ENCODE measurements at regions not wholly inside any gene's neighbourhood (a gene's known extent, or its start where the extent isn't known, plus 50 kb on each side); places are given as distances from the start of the nearest gene placed in this dataset.

GRCh38 chrX:114332766-114333165, 251.1 kb upstream of the HTR2C start:
- no peak for DNase-seq (ENCODE audit: low spot score)

GRCh38 chrX:114334473-114334982, 249.4 kb upstream of the HTR2C start:
- no peak for DNase-seq (ENCODE audit: low spot score)

- DNase-seq (ENCODE audit: low spot score): no peak
Measured at GRCh38 chrX:114338870-114339269, 245.0 kb upstream of the HTR2C start.

- DNase-seq (ENCODE audit: low spot score): peak; percentile 1
Measured at GRCh38 chrX:114344756-114345349, 239.0 kb upstream of the HTR2C start.

- no peak for DNase-seq (ENCODE audit: low spot score)
Measured at GRCh38 chrX:114361076-114361725, 222.7 kb upstream of the HTR2C start.

DNA sequence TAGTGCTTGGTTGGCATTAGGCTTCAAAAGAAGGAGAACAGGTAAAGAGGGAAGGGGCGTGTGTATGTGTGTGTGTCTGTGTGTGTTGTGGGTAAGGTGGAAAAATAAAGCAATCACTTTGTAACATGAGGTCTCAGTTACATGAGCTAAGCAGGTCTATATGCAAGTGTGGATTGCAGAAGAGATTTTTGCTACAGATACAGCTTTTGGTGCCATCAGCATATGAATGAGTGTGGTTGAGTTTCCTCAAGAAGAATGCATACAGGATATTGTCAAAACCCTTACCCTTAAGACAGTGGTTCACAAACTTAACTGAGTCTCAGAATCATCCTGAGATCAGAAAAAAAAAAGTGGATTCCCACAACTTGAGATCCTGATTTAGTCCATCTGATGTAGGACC, 220.5 kb upstream of the HTR2C start:
- DNase-seq (ENCODE audit: low spot score): no peak

DNA sequence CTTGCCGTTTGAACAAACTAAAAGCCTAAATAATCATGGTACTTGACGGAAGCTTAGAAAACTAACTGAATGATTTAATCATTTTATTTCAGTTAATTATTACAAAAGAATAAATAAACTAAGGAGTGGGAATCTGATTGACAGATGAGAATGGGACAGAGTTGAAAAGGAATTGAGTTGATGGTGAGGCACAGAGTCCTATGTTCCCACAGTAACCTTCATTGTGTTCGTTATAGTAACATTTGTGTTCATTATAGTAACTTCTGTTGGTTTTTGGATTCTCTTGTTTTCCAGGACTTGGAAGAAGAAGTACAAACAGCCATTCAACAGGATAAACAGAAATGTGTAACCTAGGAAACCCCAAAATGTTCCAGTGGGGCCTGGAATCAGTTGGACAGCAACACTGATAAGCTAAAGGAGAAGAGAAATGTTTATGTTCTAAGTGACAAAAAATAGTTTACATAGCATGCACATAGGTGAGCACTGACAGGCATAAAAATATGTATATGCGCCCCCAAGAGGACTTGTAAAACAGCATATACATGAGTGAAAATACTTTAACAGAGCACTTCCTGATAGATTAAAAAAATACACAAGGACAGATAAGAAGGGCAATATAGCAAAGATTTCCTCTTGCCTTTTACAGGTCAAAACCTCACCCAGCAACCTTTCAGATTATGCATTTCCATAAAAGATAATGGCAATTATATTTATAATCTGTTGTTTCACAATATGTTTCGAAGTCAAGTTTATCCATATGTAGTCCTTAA, 218.6 kb upstream of the HTR2C start:
- DNase-seq (ENCODE audit: low spot score): no peak

GRCh38 chrX:114372937-114373336, 210.9 kb upstream of the HTR2C start:
- DNase-seq (ENCODE audit: low spot score): no peak

- no peak for DNase-seq (ENCODE audit: low spot score)
Measured at GRCh38 chrX:114390251-114390796, 193.6 kb upstream of the HTR2C start.

Measured in HuH-7.5 (cell line).